Upper lobe of left lung (tissue), 6 donors: ENCODE measurements at regions not wholly inside any gene's neighbourhood (a gene's known extent, or its start where the extent isn't known, plus 50 kb on each side); places are given as distances from the start of the nearest gene placed in this dataset.

Experiments
- ATAC-seq, 2 donors: fragments of 200-7000 bp; cut with Tn5 transposase; one replicate each; pipeline ENCODE4 v1.9.1; 2022; ENCODE audit warnings: mild to moderate bottlenecking in 2 of 2, moderate library complexity in 2 of 2; ENCODE audit not compliant: low FRiP score in 2 of 2
- DNase-seq, 2 donors: peaks; one replicate each; pipeline ENCODE4 v3.0.0-alpha.2; 2019 to 2020
- H3K27ac ChIP-seq, 4 donors: fragments of 200-600 bp; sonication (generic); one replicate each; pipeline ENCODE4 v1.5.1; 2016 to 2019
- H3K27me3 ChIP-seq, 4 donors: fragments of 200-600 bp; sonication (generic); one replicate each; pipeline ENCODE4 v1.5.1; 2017 to 2019
- H3K36me3 ChIP-seq, 4 donors: fragments of 200-600 bp; sonication (generic); one replicate each; pipeline ENCODE4 v1.5.1; 2016 to 2019
- H3K4me1 ChIP-seq, 4 donors: fragments of 200-600 bp; sonication (generic); one replicate each; pipeline ENCODE4 v1.5.1; 2018 to 2019
- H3K4me3 ChIP-seq, 4 donors: fragments of 200-600 bp; sonication (generic); one replicate each; pipeline ENCODE4 v1.5.1; 2017 to 2019; ENCODE audit warnings: mild to moderate bottlenecking in 2 of 4, moderate library complexity in 1 of 4
- H3K9me3 ChIP-seq, 4 donors: fragments of 200-600 bp; sonication (generic); one replicate each; pipeline ENCODE4 v1.5.1; 2018 to 2019
- CTCF ChIP-seq, 6 experiments: fragments of 450-650 bp in 4 of 6; fragments of 200-600 bp in 2 of 6; sonication (generic) in 2 of 6; IDR thresholded peaks; one replicate each; pipeline ENCODE4 v1.5.1; 2016 to 2019; ENCODE audit warnings: antibody characterized with exemption in 6 of 6
- EP300 ChIP-seq, 4 donors: sonication (generic); formaldehyde crosslinking; IDR thresholded peaks; one replicate each; pipeline ENCODE4 v1.5.1; 2017; ENCODE audit warnings: antibody characterized with exemption in 4 of 4, control low read depth in 2 of 4
- POLR2A ChIP-seq, 4 donors: fragments of 450-650 bp; IDR thresholded peaks; one replicate each; pipeline ENCODE4 v1.5.1; 2016 to 2017; ENCODE audit warnings: antibody characterized with exemption in 4 of 4, mild to moderate bottlenecking in 2 of 4
- POLR2AphosphoS5 ChIP-seq, 2 donors: sonication (generic); formaldehyde crosslinking; IDR thresholded peaks; one replicate each; pipeline ENCODE4 v1.5.1; 2017; ENCODE audit warnings: antibody characterized with exemption in 2 of 2
- WGBS, 2 donors: methylation state at CpG; one replicate each; pipeline ENCODE4 v1.1.5; 2017 to 2018; 5-methylcytosine and 5-hydroxymethylcytosine counted together
- donor health status: DM: no; HTN: no; CAD: no; lungs with moderate emphysema.
- donor health status: DM: no; HTN: yes; CAD: no; lungs with severe emphysema.

- TF ChIP-seq EP300 (IDR thresholded peaks at IDR 0.05), result no peak
- TF ChIP-seq POLR2A (IDR thresholded peaks at IDR 0.05), result no peak
- TF ChIP-seq CTCF (IDR thresholded peaks at IDR 0.05), result no peak
- TF ChIP-seq POLR2AphosphoS5 (IDR thresholded peaks at IDR 0.05), result no peak
- H3K27me3 ChIP-seq, result no peaks in the 10 kb centered on the region
- no peak for DNase-seq
- no peaks in the 10 kb centered on the region for H3K4me1 ChIP-seq
- H3K36me3 ChIP-seq, result no peaks in the 10 kb centered on the region
- no peak for ATAC-seq
- H3K4me3 ChIP-seq, result no peak overlapping the region
- H3K9me3 ChIP-seq, result no peaks in the 10 kb centered on the region
- no peak overlapping the region for H3K27ac ChIP-seq
- 49 to 79% methylated on average over 10 of the region's 10 CpGs for WGBS, 2 donors
These were observed 447.5 kb upstream of the KIRREL3 start for GRCh38 chr11:127448101-127448500.

- Histone ChIP-seq H3K9me3 (no peaks in the 10 kb centered on the region), H3K36me3 (no peaks in the 10 kb centered on the region), H3K4me1 (no peaks in the 10 kb centered on the region), H3K4me3 (no peak overlapping the region), H3K27me3 (no peaks in the 10 kb centered on the region), H3K27ac (no peak overlapping the region)
- ATAC-seq, result no peak
- WGBS, 2 donors, result 73 to 75% methylated on average over 4 of the region's 4 CpGs
- DNase-seq, result no peak
- TF ChIP-seq EP300 (IDR thresholded peaks at IDR 0.05) (no peak), POLR2AphosphoS5 (IDR thresholded peaks at IDR 0.05) (no peak), CTCF (IDR thresholded peaks at IDR 0.05) (no peak)
These were observed 444.9 kb upstream of the KIRREL3 start for GRCh38 chr11:127445476-127445875.

- DNase-seq (no peak), ATAC-seq (no peak)
- H3K36me3 ChIP-seq, result no peaks in the 10 kb centered on the region
- TF ChIP-seq CTCF (IDR thresholded peaks at IDR 0.05) (no peak), EP300 (IDR thresholded peaks at IDR 0.05) (no peak), POLR2AphosphoS5 (IDR thresholded peaks at IDR 0.05) (no peak), POLR2A (IDR thresholded peaks at IDR 0.05) (no peak)
- H3K27ac ChIP-seq, result no peak overlapping the region
- H3K9me3 ChIP-seq, result no peaks in the 10 kb centered on the region
- 60 to 69% methylated on average over 2 of the region's 2 CpGs for WGBS, 2 donors
- no peaks in the 10 kb centered on the region for H3K27me3 ChIP-seq
- H3K4me1 ChIP-seq, result no peaks in the 10 kb centered on the region
- no peak overlapping the region for H3K4me3 ChIP-seq
These were observed 442.7 kb upstream of the KIRREL3 start for GRCh38 chr11:127443297-127443696.

GRCh38 chr11:127440616-127441015 is 440.0 kb upstream of the KIRREL3 start:
- Histone ChIP-seq H3K27me3 (no peaks in the 10 kb centered on the region), H3K36me3 (no peaks in the 10 kb centered on the region), H3K4me1 (no peaks in the 10 kb centered on the region), H3K27ac (no peak overlapping the region), H3K4me3 (no peak overlapping the region), H3K9me3 (no peaks in the 10 kb centered on the region)
- 61 to 64% methylated on average over 3 of the region's 3 CpGs for WGBS, 2 donors
- ATAC-seq (no peak), DNase-seq (no peak)
- TF ChIP-seq POLR2AphosphoS5 (IDR thresholded peaks at IDR 0.05) (no peak), POLR2A (IDR thresholded peaks at IDR 0.05) (no peak), CTCF (IDR thresholded peaks at IDR 0.05) (no peak), EP300 (IDR thresholded peaks at IDR 0.05) (no peak)

- ATAC-seq, result no peak
- 72 to 74% methylated on average over 3 of the region's 3 CpGs for WGBS, 2 donors
- TF ChIP-seq POLR2AphosphoS5 (IDR thresholded peaks at IDR 0.05) (no peak), POLR2A (IDR thresholded peaks at IDR 0.05) (no peak)
These were observed 424.7 kb upstream of the KIRREL3 start for GRCh38 chr11:127425281-127425680.

More at GRCh38 chr11:127425281-127425680, 424.7 kb upstream of the KIRREL3 start:
- no peak overlapping the region for H3K4me3 ChIP-seq
- no peak for DNase-seq
- no peaks in the 10 kb centered on the region for H3K4me1 ChIP-seq
- no peaks in the 10 kb centered on the region for H3K9me3 ChIP-seq
- H3K27ac ChIP-seq, result no peak overlapping the region
- no peaks in the 10 kb centered on the region for H3K36me3 ChIP-seq
- no peaks in the 10 kb centered on the region for H3K27me3 ChIP-seq
